Spinal cord (tissue), 9 donors: ENCODE measurements at regions not wholly inside any gene's neighbourhood (a gene's known extent, or its start where the extent isn't known, plus 50 kb on each side); places are given as distances from the start of the nearest gene placed in this dataset.

Experiments
- DNase-seq, 6 donors: peaks; one replicate each; pipeline versions ENCODE4 v3.0.0 to v3.0.0-alpha.2; 2013 to 2015; ENCODE audit warnings: low spot score in 6 of 6, low read depth in 4 of 6
- H3K27ac ChIP-seq: one replicate; pipeline ENCODE4 v1.5.1; 2013; ENCODE audit warnings: low read depth, low read length, control low read depth
- H3K27me3 ChIP-seq: one replicate; pipeline ENCODE4 v1.6.1; 2013; ENCODE audit warnings: low read length; ENCODE audit not compliant: control insufficient read depth, insufficient read depth
- H3K36me3 ChIP-seq: one replicate; pipeline ENCODE4 v1.6.1; 2013; ENCODE audit warnings: low read length; ENCODE audit not compliant: control insufficient read depth, insufficient read depth
- H3K4me1 ChIP-seq: one replicate; pipeline ENCODE4 v1.6.1; 2013; ENCODE audit warnings: low read length; ENCODE audit not compliant: control insufficient read depth, insufficient read depth
- H3K4me3 ChIP-seq: one replicate; pipeline ENCODE4 v1.5.1; 2013; ENCODE audit warnings: low read depth, low read length, control low read depth
- H3K9me3 ChIP-seq: one replicate; pipeline ENCODE4 v1.6.1; 2013; ENCODE audit warnings: low read length; ENCODE audit not compliant: control insufficient read depth, insufficient read depth
- WGBS: methylation state at CpG from one replicate; pipeline ENCODE4 v1.1.5; 2013; ENCODE audit warnings: missing lambda C conversion rate; ENCODE audit not compliant: insufficient coverage; 5-methylcytosine and 5-hydroxymethylcytosine counted together
- donor health status: healthy.

DNA sequence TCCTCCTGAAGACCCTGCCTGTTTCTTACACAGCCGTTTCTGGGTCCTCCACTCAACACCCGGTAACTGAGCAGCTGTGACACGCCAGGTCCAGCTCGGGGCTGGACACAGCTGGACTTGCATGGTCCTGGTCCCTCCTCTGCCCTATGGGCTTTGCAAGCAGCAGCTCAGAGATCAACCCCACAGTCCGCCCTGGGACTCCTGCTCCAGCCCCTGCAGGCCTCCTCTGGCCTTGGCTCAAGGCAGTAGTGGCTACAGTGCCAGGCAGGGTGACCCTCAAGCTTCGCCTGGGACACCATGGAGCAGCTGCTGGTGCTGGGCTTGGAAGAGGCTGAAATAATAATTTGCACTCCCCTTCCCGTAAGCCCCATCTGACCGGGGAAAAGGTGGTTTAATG is 66.1 kb upstream of the OLFM1 start:
- Histone ChIP-seq H3K36me3 (no peaks in the 10 kb centered on the region), H3K9me3 (no peaks in the 10 kb centered on the region), H3K27me3 (peaks cover 2% of the 10 kb centered on the region), H3K4me3 (no peak overlapping the region), H3K27ac (no peak overlapping the region), H3K4me1 (peaks cover 21% of the 10 kb centered on the region)
- 91% methylated on average over 8 of the region's 8 CpGs for WGBS
- no peak for DNase-seq

DNA sequence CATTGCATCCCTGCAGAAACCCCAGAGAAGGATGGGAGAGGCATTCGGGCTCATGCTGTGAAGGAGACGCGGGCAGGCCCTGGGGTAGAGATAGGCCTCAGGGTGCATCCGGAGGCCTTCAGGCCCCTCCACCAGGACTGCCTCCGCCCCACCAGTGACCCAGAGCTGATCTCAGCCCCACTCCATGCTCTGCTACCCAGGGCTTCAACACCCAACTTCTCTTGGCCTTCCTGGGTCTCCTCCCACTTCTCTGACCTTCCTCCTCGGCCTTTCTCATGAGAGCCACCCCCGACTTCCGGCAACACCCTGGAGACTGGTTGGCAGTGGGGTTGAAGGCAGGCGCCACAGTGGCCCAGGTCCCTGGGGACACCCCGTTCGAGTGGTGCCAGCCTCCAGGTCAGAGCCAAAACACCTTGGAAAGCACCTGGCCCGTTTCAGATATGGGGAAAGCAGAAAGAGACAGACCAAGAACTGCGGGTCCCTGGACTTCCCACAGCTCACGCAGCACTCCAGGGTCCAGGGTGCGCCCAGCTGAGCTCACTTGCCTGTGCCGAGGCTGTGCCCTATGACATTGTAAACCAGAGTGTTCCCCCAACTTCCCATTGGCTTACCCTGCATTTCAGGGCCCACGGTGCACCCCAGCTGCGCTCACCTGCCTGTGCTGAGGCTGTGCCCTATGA is 65.1 kb upstream of the OLFM1 start:
- Histone ChIP-seq H3K4me3 (no peak overlapping the region), H3K27ac (no peak overlapping the region), H3K9me3 (no peaks in the 10 kb centered on the region), H3K4me1 (peaks cover 21% of the 10 kb centered on the region), H3K27me3 (peaks cover 2% of the 10 kb centered on the region), H3K36me3 (no peaks in the 10 kb centered on the region)
- 89% methylated on average over 13 of the region's 18 CpGs for WGBS
- no peak for DNase-seq

DNA sequence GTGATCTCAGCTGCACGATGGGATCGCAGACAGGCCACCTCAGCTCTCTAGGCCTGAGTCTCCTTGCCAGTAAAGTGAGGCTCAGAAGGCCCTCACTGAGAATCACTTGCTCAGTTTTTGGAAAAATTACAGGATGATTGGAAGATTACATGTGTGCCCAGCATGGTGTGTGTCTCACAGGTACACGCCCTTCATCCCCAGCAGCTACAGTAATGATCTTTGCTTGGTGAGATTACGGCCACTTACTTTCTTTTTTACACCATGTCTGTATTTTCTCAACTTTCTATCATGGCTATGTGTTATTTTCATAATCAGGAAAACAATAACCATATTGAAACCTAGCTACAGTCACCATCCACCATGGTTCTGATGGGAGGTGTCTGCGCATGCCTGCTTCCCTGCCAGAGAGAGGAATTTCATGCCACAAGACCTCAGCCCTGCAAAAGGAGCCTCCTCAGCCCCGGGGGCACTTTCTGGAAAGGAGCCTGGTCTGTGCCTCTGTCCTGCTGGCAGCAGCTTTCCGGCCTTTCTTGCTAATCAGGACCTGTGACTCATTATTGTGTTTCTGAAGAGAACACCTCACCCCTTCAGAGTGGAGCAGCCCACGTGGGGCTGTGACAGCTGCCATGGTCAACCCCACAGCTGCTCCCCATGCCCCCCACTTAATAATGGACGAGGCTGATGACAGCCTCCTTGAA is 64.2 kb upstream of the OLFM1 start:
- peak in 1 of 6 donors; percentile 16 for DNase-seq
- Histone ChIP-seq H3K4me3 (no peak overlapping the region), H3K27me3 (peaks cover 2% of the 10 kb centered on the region), H3K9me3 (no peaks in the 10 kb centered on the region), H3K4me1 (peaks cover 21% of the 10 kb centered on the region), H3K27ac (no peak overlapping the region), H3K36me3 (no peaks in the 10 kb centered on the region)
- WGBS: 67% methylated on average over 3 of the region's 9 CpGs

DNA sequence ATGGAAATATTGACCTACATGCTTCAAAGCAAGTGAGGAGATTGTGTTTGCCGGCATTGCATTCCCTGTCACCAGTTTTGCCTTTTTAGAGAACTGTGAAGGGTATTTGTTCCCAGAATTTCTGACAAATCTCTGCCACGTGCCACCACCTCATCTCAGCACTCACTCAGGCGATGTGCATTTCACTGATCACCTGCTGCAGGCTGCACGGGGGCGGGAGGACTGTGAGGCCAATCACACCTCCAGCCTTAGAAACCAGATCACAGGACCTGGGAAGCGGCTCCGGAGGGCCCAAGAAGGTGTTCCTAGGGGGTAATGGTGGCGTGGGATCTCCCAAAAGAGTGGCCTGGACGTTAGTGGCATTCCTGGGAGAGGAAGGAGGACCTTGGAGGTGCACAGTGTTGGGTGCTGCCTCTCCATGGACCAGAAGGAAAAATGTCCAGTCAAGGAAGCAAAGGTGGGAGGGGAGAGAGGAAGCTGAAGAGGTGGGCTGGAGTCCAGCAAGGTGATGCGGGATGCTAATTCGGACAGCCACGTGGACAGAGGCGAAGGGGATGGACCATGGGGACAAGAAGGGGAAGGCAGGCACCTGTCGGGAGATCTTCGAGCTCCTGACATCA is 63.6 kb upstream of the OLFM1 start:
- Histone ChIP-seq H3K27me3 (peaks cover 2% of the 10 kb centered on the region), H3K4me1 (peaks cover 21% of the 10 kb centered on the region), H3K36me3 (no peaks in the 10 kb centered on the region), H3K27ac (no peak overlapping the region), H3K4me3 (no peak overlapping the region), H3K9me3 (no peaks in the 10 kb centered on the region)
- no peak for DNase-seq
- 92% methylated on average over 7 of the region's 15 CpGs for WGBS

DNA sequence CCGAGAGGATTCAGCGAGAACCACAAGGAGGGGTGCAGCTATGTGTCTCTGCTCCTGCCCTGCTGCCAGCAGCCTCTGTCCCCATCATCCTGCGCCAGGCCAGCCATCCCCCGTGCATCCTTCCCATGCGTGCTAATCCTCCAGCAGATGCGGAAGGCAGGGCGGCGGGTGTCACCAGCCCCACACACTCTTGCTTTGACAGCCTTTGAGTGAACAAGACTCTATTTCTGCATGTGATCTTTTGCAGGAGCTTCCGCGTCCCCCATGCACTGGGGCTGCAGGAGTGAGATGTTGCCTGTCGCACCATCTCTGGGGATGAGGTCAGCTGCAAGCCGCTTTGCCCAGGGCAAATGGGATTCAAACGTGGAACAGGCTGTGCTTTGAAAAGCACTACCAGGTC is 58.0 kb upstream of the OLFM1 start:
- no peak for DNase-seq
- Histone ChIP-seq H3K4me3 (no peak overlapping the region), H3K27ac (no peak overlapping the region), H3K4me1 (peaks cover 11% of the 10 kb centered on the region), H3K27me3 (no peaks in the 10 kb centered on the region), H3K9me3 (no peaks in the 10 kb centered on the region), H3K36me3 (no peaks in the 10 kb centered on the region)
- 84% methylated on average over 13 of the region's 13 CpGs for WGBS

DNA sequence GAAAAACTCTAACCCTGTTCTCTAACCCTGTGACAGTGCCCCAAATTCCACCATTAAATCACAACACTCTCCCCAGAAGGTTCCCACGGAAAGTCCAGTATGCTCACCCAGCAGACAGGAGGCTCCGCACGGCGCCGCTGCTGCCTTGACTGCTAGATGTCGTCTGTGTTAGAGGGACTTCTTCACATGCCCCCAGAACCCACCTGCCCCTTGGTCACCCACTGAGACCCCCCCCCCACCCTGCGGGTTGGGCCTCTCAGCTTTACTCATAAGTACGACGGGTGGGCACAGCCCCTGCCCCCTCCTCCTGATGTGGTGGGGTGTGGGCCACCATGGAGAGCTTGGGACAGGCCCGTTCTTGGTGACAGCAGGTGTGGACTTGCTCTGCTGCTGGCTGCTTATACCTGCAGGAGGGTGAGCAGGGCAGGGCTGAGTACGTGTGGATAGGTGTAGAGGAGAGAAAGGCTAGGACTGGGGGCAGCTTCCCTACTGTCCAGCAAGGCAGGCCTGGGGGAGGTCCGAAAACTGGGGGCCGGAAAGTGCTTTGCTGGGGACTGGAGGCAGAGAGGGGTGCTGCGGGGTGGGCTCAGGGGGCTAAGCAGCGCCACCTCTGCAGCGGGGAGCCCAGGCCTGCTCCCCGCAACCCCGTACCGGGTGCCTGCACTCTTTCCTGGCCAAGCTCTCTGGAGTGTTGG is 57.5 kb upstream of the OLFM1 start:
- no peak overlapping the region for H3K27ac ChIP-seq
- no peaks in the 10 kb centered on the region for H3K36me3 ChIP-seq
- H3K9me3 ChIP-seq: no peaks in the 10 kb centered on the region
- no peaks in the 10 kb centered on the region for H3K27me3 ChIP-seq
- 86% methylated on average over 11 of the region's 19 CpGs for WGBS
- no peak for DNase-seq
- H3K4me3 ChIP-seq: no peak overlapping the region
- H3K4me1 ChIP-seq: peaks cover 11% of the 10 kb centered on the region

DNA sequence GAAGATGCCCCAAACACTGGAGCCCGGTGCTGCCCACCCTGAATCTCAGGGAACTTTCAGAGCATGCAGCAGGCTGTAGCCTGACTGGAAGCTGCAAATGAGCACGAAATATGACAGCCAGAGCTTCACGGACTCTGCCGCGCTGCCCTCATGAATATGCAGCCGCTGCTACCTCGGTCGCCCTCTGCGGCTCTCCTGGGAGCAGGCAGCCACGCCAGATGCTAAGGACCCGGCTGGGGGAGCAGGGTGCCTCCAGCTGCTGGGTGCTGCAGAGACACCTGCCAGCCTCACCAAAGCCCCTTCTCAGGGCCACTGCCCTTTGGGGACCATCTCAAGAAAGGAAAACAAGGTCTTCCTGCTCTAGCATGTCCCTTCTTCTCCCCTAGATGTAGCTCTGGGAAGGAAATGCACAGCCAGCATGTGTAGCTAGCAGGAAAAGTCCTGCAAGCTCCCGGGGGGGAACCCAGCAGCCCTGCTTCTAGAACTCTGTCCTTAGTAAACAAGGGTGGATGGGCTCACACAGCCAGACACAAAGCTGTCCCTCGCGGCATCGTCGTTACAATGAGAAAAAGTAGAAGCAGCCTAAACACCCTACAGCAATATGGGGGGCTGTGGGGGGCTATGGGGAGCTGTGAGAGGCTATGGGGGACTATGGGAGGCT is 56.8 kb upstream of the OLFM1 start:
- H3K27me3 ChIP-seq: no peaks in the 10 kb centered on the region
- H3K4me1 ChIP-seq: peaks cover 11% of the 10 kb centered on the region
- no peak overlapping the region for H3K27ac ChIP-seq
- H3K9me3 ChIP-seq: no peaks in the 10 kb centered on the region
- no peaks in the 10 kb centered on the region for H3K36me3 ChIP-seq
- no peak overlapping the region for H3K4me3 ChIP-seq
- WGBS: 48% methylated on average over 11 of the region's 16 CpGs
- peak in 1 of 6 donors; percentile 54 for DNase-seq

DNA sequence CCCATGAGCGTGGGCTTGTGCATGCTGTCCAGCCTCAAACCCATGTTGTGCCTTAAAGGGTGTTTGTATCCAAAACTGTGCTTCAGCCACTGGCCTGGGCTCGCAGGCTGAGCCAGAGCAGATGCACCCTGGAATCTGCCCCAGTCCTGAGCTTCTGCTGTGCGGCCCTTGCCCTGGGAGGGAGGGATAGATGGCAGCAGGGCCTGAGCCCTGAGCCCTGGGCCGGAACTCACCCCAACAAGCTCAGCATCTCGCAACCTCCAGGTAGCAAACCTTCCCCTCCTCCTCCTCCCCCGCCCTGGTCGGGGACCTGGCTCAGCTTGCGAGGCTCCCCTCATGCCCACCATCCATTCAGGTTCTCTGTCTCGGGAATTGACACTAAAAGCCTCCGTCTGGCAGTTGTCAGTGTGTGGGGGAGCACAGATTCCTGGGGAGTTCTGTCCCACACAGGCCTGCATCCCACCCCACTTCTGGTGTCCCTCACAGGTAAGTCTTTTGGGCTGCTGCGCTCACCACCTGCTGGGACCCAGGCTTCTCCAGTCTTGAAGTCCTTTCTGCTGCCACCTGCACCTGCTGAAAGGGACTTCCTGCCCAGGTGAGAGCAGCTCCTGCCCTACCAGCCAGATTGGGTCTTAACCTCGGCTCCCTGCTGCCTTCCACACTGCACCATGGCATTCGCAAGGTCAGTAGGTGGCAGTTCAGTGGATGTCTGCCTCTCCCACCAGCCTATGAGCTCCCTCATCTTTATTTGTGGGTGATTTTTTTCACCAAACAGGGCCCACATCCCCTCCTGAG is 55.2 kb upstream of the OLFM1 start:
- H3K9me3 ChIP-seq: no peaks in the 10 kb centered on the region
- WGBS: 85% methylated on average over 5 of the region's 13 CpGs
- H3K27me3 ChIP-seq: no peaks in the 10 kb centered on the region
- H3K27ac ChIP-seq: no peak overlapping the region
- no peak overlapping the region for H3K4me3 ChIP-seq
- H3K4me1 ChIP-seq: peaks cover 11% of the 10 kb centered on the region
- no peak for DNase-seq
- H3K36me3 ChIP-seq: no peaks in the 10 kb centered on the region
